ENCODE measurements at regions not wholly inside any gene's neighbourhood (a gene's known extent, or its start where the extent isn't known, plus 50 kb on each side); places are given as distances from the start of the nearest gene placed in this dataset.
A peak's percentile ranks its signal among the peaks of the same experiment; 100 is the strongest.

- no peak overlapping the region for H3K4me3 ChIP-seq (ENCODE audit: low read depth, low read length)
- POLR2A ChIA-PET = no interaction called here
- TF ChIP-seq CTCF (IDR thresholded peaks at IDR 0.05; ENCODE audit: insufficient read depth, low read length, missing control alignments) = no peak
- DNase-seq (ENCODE audit: low read depth, low spot score) = no peak
- CTCF ChIA-PET = interaction anchor here (0.8 to 11.2 kb wide), 9 partner anchors 19 to 250 kb away, joined by 3 to 167 read pairs (median 3); no protein-coding TSS in a partner anchor
Observed at GRCh38 chr7:142608630-142609428, 140.4 kb upstream of the PRSS1 start.

GRCh38 chr7:142607351-142607750 is 141.9 kb upstream of the PRSS1 start:
- no peak for TF ChIP-seq CTCF (IDR thresholded peaks at IDR 0.05; ENCODE audit: insufficient read depth, low read length, missing control alignments)

GRCh38 chr7:142606081-142606480 is 143.2 kb upstream of the PRSS1 start:
- no peak for TF ChIP-seq CTCF (IDR thresholded peaks at IDR 0.05; ENCODE audit: insufficient read depth, low read length, missing control alignments)
- POLR2A ChIA-PET = no interaction called here
- no peak for DNase-seq (ENCODE audit: low read depth, low spot score)
- no peak overlapping the region for H3K4me3 ChIP-seq (ENCODE audit: low read depth, low read length)
- CTCF ChIA-PET = interaction anchor here (0.9 to 11.2 kb wide), 9 partner anchors 9 to 398 kb away, joined by 3 to 167 read pairs (median 5); no protein-coding TSS in a partner anchor

More at GRCh38 chr7:142607351-142607750, 141.9 kb upstream of the PRSS1 start:
- no peak for DNase-seq (ENCODE audit: low read depth, low spot score)
- ChIA-PET POLR2A (no interaction called here), CTCF (interaction anchor here (1.0 to 11.2 kb wide), 10 partner anchors 10 to 178 kb away, joined by 3 to 167 read pairs (median 4); no protein-coding TSS in a partner anchor)
- no peak overlapping the region for H3K4me3 ChIP-seq (ENCODE audit: low read depth, low read length)

- no peak for DNase-seq (ENCODE audit: low read depth, low spot score)
- TF ChIP-seq CTCF (IDR thresholded peaks at IDR 0.05; ENCODE audit: insufficient read depth, low read length, missing control alignments) = no peak
- no peak overlapping the region for H3K4me3 ChIP-seq (ENCODE audit: low read depth, low read length)
- POLR2A ChIA-PET = no interaction called here
- CTCF ChIA-PET = interaction anchor here (0.6 to 11.2 kb wide), 44 partner anchors 9 to 399 kb away, joined by 3 to 167 read pairs (median 7); no protein-coding TSS in a partner anchor
Observed at GRCh38 chr7:142604671-142605070, 144.6 kb upstream of the PRSS1 start.

GRCh38 chr7:142603870-142604448 is 145.3 kb upstream of the PRSS1 start:
- POLR2A ChIA-PET = interaction anchor here (1.2 kb wide), 1 partner anchor 46 kb away, joined by 3 read pairs; no protein-coding TSS in a partner anchor
- DNase-seq (ENCODE audit: low read depth, low spot score) = no peak
- peak; percentile 70 for TF ChIP-seq CTCF (IDR thresholded peaks at IDR 0.05; ENCODE audit: insufficient read depth, low read length, missing control alignments)
- no peak overlapping the region; the same call in 1 of the 2 replicates for H3K4me3 ChIP-seq (ENCODE audit: low read depth, low read length)
- CTCF ChIA-PET = interaction anchor here (0.6 to 11.2 kb wide), 50 partner anchors 9 to 400 kb away, joined by 3 to 167 read pairs (median 5); partner anchors contain the start of gene EPHB6

- ChIA-PET POLR2A (interaction anchor here (1.2 kb wide), 1 partner anchor 45 kb away, joined by 3 read pairs; no protein-coding TSS in a partner anchor), CTCF (interaction anchor here (0.9 to 11.2 kb wide), 19 partner anchors 8 to 613 kb away, joined by 3 to 167 read pairs (median 8); partner anchors contain the start of gene EPHB6)
- no peak overlapping the region for H3K4me3 ChIP-seq (ENCODE audit: low read depth, low read length)
- no peak for DNase-seq (ENCODE audit: low read depth, low spot score)
- no peak for TF ChIP-seq CTCF (IDR thresholded peaks at IDR 0.05; ENCODE audit: insufficient read depth, low read length, missing control alignments)
Observed at GRCh38 chr7:142602756-142603155, 146.5 kb upstream of the PRSS1 start.

Data from AG04449 (cell line).